ENCODE measurements at regions not wholly inside any gene's neighbourhood (a gene's known extent, or its start where the extent isn't known, plus 50 kb on each side); places are given as distances from the start of the nearest gene placed in this dataset.

DNA sequence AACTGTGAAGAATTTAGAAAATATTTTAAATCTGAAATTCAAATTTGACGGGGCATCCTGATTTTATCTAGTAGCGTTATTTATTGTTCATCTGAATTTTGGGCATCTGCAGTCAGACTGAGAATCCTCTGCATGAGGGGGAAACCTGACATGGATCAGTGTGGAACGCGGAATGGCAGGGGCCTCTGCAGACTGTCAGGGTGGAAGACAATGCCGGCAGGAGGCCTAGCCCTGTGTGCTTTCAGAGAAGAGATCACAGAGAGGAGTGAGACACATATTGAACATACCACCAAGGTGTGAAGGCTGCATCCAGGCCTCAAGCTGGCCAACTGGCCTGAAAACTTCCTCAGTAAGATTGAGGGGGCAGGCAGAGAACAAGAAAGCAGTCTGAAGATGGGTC is 921.1 kb upstream of the GHITM start:
- DNase-seq: no peak

DNA sequence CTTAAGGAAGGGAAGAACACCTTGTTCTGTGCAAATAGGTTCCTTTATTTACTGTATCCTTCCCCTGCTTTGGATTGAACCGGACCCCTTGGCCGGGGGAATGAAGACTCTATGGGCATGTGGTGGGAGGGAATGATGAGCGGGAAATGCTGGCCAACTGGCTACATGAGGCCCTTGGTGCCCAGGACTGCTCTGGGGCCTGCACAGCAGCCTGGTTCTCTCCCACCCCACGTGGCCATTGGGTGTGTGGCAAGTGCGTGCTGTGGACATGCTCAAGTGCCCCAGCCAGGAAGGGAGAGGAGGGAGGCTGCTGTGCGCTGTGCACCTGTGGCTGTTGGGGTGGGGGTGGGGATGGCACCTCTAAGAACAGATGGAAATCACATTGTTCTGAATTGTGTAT is 917.0 kb upstream of the GHITM start:
- no peak overlapping the region for H3K27ac Mint-ChIP-seq
- H3K27me3 Mint-ChIP-seq (ENCODE audit: insufficient read depth): no peaks in the 10 kb centered on the region
- H3K4me3 Mint-ChIP-seq: no peak overlapping the region
- no peaks in the 10 kb centered on the region for H3K4me1 Mint-ChIP-seq (ENCODE audit: low read depth)
- no peak for DNase-seq
- H3K9me3 Mint-ChIP-seq: peaks cover 38% of the 10 kb centered on the region
- TF ChIP-seq, protein P1, sequence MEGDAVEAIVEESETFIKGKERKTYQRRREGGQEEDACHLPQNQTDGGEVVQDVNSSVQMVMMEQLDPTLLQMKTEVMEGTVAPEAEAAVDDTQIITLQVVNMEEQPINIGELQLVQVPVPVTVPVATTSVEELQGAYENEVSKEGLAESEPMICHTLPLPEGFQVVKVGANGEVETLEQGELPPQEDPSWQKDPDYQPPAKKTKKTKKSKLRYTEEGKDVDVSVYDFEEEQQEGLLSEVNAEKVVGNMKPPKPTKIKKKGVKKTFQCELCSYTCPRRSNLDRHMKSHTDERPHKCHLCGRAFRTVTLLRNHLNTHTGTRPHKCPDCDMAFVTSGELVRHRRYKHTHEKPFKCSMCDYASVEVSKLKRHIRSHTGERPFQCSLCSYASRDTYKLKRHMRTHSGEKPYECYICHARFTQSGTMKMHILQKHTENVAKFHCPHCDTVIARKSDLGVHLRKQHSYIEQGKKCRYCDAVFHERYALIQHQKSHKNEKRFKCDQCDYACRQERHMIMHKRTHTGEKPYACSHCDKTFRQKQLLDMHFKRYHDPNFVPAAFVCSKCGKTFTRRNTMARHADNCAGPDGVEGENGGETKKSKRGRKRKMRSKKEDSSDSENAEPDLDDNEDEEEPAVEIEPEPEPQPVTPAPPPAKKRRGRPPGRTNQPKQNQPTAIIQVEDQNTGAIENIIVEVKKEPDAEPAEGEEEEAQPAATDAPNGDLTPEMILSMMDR (IDR thresholded peaks at IDR 0.05): no peak
- H3K36me3 Mint-ChIP-seq (ENCODE audit: low read depth): no peaks in the 10 kb centered on the region

More for the DNA sequence above, 921.1 kb upstream of the GHITM start:
- Mint-ChIP-seq H3K9me3 (peaks cover 42% of the 10 kb centered on the region), H3K4me1 (ENCODE audit: low read depth) (no peaks in the 10 kb centered on the region), H3K27me3 (ENCODE audit: insufficient read depth) (no peaks in the 10 kb centered on the region; the same call in 1 of the 2 replicates), H3K27ac (no peak overlapping the region), H3K36me3 (ENCODE audit: low read depth) (0 out of 2 replicates have a peak, but pooled peaks cover 3% of the 10 kb centered on the region), H3K4me3 (no peak overlapping the region)
- TF ChIP-seq, protein P1 (IDR thresholded peaks at IDR 0.05): no peak

DNA sequence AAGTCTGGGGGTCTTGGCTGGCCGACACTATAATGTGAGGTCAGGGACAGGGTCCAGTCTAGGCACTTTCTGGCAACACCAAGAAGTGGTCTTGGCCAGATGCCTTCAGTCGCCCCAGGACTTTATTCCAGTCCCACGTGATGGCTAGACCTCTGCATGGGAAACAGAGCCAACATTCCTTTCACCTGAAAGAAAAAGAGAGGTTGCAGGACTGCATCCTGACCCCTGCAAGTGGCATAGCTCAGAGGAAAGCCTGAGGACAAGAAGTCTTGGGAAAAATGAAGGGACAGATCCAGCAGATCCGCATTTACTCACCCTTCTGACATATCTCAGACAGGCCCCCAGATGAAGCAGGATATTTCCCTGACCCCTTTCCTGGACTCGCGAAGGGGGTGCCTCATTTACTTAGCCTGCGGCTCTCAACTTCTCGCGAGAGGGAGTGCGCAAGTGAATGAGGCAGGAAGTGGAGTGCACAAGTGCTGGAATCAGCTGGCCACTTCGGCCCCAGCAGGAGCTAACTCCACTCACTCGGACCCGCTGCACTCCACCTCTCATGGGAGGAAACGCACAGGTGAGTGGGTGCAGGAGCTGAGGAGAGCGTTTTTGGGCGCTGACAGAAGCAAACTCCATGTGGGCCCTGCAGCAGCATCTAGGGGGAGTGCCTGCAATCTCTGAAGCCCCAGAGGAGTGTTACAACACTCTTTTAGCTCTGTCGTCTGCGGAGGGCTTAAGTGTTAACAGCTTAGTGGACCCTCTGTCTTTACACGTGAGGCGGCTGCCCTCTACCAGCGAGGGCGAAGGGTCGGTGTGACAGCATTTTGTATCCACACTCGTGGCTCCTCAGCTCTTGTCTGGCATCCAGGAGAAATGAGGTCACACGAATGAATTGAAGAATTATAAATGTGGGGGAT is 916.2 kb upstream of the GHITM start:
- Mint-ChIP-seq H3K27ac (no peak overlapping the region), H3K27me3 (ENCODE audit: insufficient read depth) (no peaks in the 10 kb centered on the region), H3K4me3 (no peak overlapping the region), H3K9me3 (peaks cover 34% of the 10 kb centered on the region), H3K4me1 (ENCODE audit: low read depth) (no peaks in the 10 kb centered on the region), H3K36me3 (ENCODE audit: low read depth) (no peaks in the 10 kb centered on the region)
- TF ChIP-seq, protein P1 (IDR thresholded peaks at IDR 0.05): no peak
- no peak for DNase-seq

DNA sequence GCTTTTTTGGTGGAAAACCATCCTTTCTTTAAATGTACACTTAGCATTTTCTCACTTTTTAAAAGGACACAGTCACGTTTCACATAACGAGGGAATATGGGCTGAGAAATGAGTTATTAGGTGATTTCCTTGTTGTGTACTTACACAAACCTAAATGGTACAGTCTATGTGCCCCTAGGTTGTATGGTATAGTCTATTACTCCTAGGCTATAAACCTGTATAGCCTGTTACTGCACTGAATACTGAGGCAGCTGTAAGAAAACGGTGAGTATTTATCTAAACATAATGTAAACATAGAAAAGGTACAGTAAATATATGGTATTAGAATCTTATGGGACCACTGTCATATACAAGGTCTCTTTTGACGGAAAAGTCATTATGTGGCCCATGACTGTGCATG is 913.5 kb upstream of the GHITM start:
- H3K9me3 Mint-ChIP-seq: peaks cover 30% of the 10 kb centered on the region

DNA sequence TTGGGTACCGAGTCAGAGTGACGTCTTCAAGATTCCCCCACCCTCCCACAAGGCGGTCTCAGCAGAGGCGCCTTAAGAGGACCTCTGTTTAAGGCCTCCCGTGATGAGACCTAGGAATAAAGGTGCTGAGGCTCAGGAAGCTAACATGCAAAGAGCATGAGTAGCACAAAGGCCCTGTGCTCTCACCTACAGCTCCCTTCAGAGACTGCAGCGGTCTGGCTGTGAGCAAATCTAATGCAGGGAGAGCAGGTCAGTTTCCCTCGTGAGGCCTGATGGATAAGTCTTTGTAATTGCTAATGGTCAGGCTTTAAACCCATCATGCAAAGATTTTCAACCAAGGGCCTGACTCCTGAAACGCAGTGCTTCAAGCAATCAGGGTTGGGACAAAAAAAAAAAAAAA is 909.3 kb upstream of the GHITM start:
- TF ChIP-seq, protein P1 (IDR thresholded peaks at IDR 0.05): no peak
- no peak overlapping the region for H3K4me3 Mint-ChIP-seq
- no peak overlapping the region for H3K27ac Mint-ChIP-seq
- H3K4me1 Mint-ChIP-seq (ENCODE audit: low read depth): no peaks in the 10 kb centered on the region
- H3K36me3 Mint-ChIP-seq (ENCODE audit: low read depth): no peaks in the 10 kb centered on the region
- peaks cover 43% of the 10 kb centered on the region for H3K9me3 Mint-ChIP-seq
- no peaks in the 10 kb centered on the region for H3K27me3 Mint-ChIP-seq (ENCODE audit: insufficient read depth)
- no peak for DNase-seq

More for the DNA sequence above, 913.5 kb upstream of the GHITM start:
- Mint-ChIP-seq H3K4me1 (ENCODE audit: low read depth) (no peaks in the 10 kb centered on the region), H3K4me3 (no peak overlapping the region), H3K27ac (no peak overlapping the region), H3K36me3 (ENCODE audit: low read depth) (no peaks in the 10 kb centered on the region), H3K27me3 (ENCODE audit: insufficient read depth) (no peaks in the 10 kb centered on the region)
- TF ChIP-seq, protein P1 (IDR thresholded peaks at IDR 0.05): no peak
- DNase-seq: no peak
